ENCODE measurements at regions not wholly inside any gene's neighbourhood (a gene's known extent, or its start where the extent isn't known, plus 50 kb on each side); places are given as distances from the start of the nearest gene placed in this dataset.
A peak's percentile ranks its signal among the peaks of the same experiment; 100 is the strongest.

- TF ChIP-seq, protein P1, sequence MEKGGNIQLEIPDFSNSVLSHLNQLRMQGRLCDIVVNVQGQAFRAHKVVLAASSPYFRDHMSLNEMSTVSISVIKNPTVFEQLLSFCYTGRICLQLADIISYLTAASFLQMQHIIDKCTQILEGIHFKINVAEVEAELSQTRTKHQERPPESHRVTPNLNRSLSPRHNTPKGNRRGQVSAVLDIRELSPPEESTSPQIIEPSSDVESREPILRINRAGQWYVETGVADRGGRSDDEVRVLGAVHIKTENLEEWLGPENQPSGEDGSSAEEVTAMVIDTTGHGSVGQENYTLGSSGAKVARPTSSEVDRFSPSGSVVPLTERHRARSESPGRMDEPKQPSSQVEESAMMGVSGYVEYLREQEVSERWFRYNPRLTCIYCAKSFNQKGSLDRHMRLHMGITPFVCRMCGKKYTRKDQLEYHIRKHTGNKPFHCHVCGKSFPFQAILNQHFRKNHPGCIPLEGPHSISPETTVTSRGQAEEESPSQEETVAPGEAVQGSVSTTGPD (CRISPR knock-in tag; IDR thresholded peaks at IDR 0.05): peak; percentile 46; the same call in 1 of the 2 replicates
- TF ChIP-seq, protein P2, sequence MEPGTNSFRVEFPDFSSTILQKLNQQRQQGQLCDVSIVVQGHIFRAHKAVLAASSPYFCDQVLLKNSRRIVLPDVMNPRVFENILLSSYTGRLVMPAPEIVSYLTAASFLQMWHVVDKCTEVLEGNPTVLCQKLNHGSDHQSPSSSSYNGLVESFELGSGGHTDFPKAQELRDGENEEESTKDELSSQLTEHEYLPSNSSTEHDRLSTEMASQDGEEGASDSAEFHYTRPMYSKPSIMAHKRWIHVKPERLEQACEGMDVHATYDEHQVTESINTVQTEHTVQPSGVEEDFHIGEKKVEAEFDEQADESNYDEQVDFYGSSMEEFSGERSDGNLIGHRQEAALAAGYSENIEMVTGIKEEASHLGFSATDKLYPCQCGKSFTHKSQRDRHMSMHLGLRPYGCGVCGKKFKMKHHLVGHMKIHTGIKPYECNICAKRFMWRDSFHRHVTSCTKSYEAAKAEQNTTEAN (CRISPR knock-in tag; conservative IDR thresholded peaks at IDR 0.05): 0 out of 2 replicates have a peak, but pooled peaks have one; percentile 43
- no peak for TF ChIP-seq ZNF501 (CRISPR knock-in tag; IDR thresholded peaks at IDR 0.05)
- TF ChIP-seq HNF1B (CRISPR knock-in tag; IDR thresholded peaks at IDR 0.05): peak; percentile 85
- TF ChIP-seq PAX8 (CRISPR knock-in tag; IDR thresholded peaks at IDR 0.05; ENCODE audit: borderline replicate concordance): no peak
- TF ChIP-seq TCF7 (IDR thresholded peaks at IDR 0.05; ENCODE audit: low read depth): peak; percentile 72
- TF ChIP-seq MED1 (CRISPR knock-in tag; IDR thresholded peaks at IDR 0.05): peak; percentile 87
- no peak for TF ChIP-seq MTA1 (CRISPR knock-in tag; IDR thresholded peaks at IDR 0.05; ENCODE audit: borderline replicate concordance)
- no peak for TF ChIP-seq KDM3A (CRISPR knock-in tag; IDR thresholded peaks at IDR 0.05; ENCODE audit: low read depth)
- TF ChIP-seq RERE (CRISPR knock-in tag; IDR thresholded peaks at IDR 0.05; ENCODE audit: low read depth): 0 out of 2 replicates have a peak, but pooled peaks have one; percentile 28
- TF ChIP-seq, protein P3, sequence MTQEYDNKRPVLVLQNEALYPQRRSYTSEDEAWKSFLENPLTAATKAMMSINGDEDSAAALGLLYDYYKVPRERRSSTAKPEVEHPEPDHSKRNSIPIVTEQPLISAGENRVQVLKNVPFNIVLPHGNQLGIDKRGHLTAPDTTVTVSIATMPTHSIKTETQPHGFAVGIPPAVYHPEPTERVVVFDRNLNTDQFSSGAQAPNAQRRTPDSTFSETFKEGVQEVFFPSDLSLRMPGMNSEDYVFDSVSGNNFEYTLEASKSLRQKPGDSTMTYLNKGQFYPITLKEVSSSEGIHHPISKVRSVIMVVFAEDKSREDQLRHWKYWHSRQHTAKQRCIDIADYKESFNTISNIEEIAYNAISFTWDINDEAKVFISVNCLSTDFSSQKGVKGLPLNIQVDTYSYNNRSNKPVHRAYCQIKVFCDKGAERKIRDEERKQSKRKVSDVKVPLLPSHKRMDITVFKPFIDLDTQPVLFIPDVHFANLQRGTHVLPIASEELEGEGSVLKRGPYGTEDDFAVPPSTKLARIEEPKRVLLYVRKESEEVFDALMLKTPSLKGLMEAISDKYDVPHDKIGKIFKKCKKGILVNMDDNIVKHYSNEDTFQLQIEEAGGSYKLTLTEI (CRISPR knock-in tag; conservative IDR thresholded peaks at IDR 0.05): no peak
- TF ChIP-seq ADNP (CRISPR knock-in tag; IDR thresholded peaks at IDR 0.05): no peak
- peak in 1 of 2 experiments; percentile 84; a peak in 2 of 4 replicates for TF ChIP-seq EP300 (IDR thresholded peaks at IDR 0.05; ENCODE audit: low read depth in 2 of 2, low read length in 2 of 2)
- no peak for TF ChIP-seq EP300 (CRISPR knock-in tag; IDR thresholded peaks at IDR 0.05; ENCODE audit: borderline replicate concordance)
- TF ChIP-seq ZMYM4 (CRISPR knock-in tag; IDR thresholded peaks at IDR 0.05): peak; percentile 46; the same call in 1 of the 2 replicates
- TF ChIP-seq SKI (IDR thresholded peaks at IDR 0.05; ENCODE audit: partially characterized antibody): no peak
- peak; percentile 62 for TF ChIP-seq BCL6 (CRISPR knock-in tag; IDR thresholded peaks at IDR 0.05)
- no peak for TF ChIP-seq ARNTL (CRISPR knock-in tag; IDR thresholded peaks at IDR 0.05)
- no peak for TF ChIP-seq DNMT3B (CRISPR knock-in tag; conservative IDR thresholded peaks at IDR 0.05)
- TF ChIP-seq ZNF768 (CRISPR knock-in tag; IDR thresholded peaks at IDR 0.05): no peak
These were observed 263.6 kb downstream of the PTTG2 start (continued) for GRCh38 chr4:38223782-38224236.
